PFSK-1 (cell line): ENCODE measurements at regions not wholly inside any gene's neighbourhood (a gene's known extent, or its start where the extent isn't known, plus 50 kb on each side); places are given as distances from the start of the nearest gene placed in this dataset.

Experiments used
- POLR2AphosphoS5 ChIP-seq: IDR thresholded peaks from 2 replicates; pipeline ENCODE4 v1.6.1; 2012; ENCODE audit warnings: low read depth, mild to moderate bottlenecking, control low read depth, low read length, moderate library complexity
- REST ChIP-seq, 2 experiments: IDR thresholded peaks; 2 replicates each; pipeline versions ENCODE4 v1.6.1 to v1.8.0; 2011 to 2012; ENCODE audit warnings: low read depth in 2 of 2, low read length in 2 of 2, control low read depth in 1 of 2, inconsistent platforms in 1 of 2, mild to moderate bottlenecking in 1 of 2, moderate library complexity in 1 of 2; ENCODE audit not compliant: insufficient read depth in 1 of 2
- SIN3A ChIP-seq: IDR thresholded peaks from 2 replicates; pipeline ENCODE4 v1.6.1; 2012; ENCODE audit warnings: mild to moderate bottlenecking, low read length, moderate library complexity, borderline replicate concordance; ENCODE audit not compliant: insufficient read depth
- TAF1 ChIP-seq: IDR thresholded peaks from 2 replicates; pipeline ENCODE4 v1.6.1; 2012; ENCODE audit warnings: low read length, control low read depth, borderline replicate concordance; ENCODE audit not compliant: insufficient read depth

- TF ChIP-seq SIN3A (no peak), REST (IDR thresholded peaks at IDR 0.05; ENCODE audit: insufficient read depth in 1 of 2, low read depth in 2 of 2, low read length in 2 of 2) (no peak), POLR2AphosphoS5 (no peak), TAF1 (no peak)
These were observed 307.8 kb upstream of the DIPK2B start for GRCh38 chrX:45508454-45508853.
